Neural cell (in vitro differentiated cells): ENCODE measurements at regions not wholly inside any gene's neighbourhood (a gene's known extent, or its start where the extent isn't known, plus 50 kb on each side); places are given as distances from the start of the nearest gene placed in this dataset.

Experiments used
- CTCF ChIP-seq: fragments of 450-650 bp; IDR thresholded peaks from 2 replicates; pipeline ENCODE4 v1.5.1; 2014; ENCODE audit warnings: antibody characterized with exemption, mild to moderate bottlenecking, moderate library complexity; ENCODE audit not compliant: poor library complexity, severe bottlenecking
- POLR2AphosphoS5 ChIP-seq: IDR thresholded peaks from 2 replicates; pipeline ENCODE4 v1.6.1; 2012
- RAD21 ChIP-seq: fragments of 450-650 bp; conservative IDR thresholded peaks from 2 replicates; pipeline ENCODE4 v1.6.1; 2014; ENCODE audit warnings: antibody characterized with exemption, mild to moderate bottlenecking, moderate library complexity

GRCh38 chr11:21636561-21636960 lies 556.3 kb upstream of the ANO5 start:
- TF ChIP-seq CTCF (no peak), RAD21 (no peak), POLR2AphosphoS5 (no peak)
